ENCODE measurements at regions not wholly inside any gene's neighbourhood (a gene's known extent, or its start where the extent isn't known, plus 50 kb on each side); places are given as distances from the start of the nearest gene placed in this dataset.
A peak's percentile ranks its signal among the peaks of the same experiment; 100 is the strongest.

- no peaks in the 10 kb centered on the region for H3K36me3 ChIP-seq (ENCODE audit: control insufficient read depth, insufficient read depth, low read length)
- H3K27me3 ChIP-seq (ENCODE audit: control insufficient read depth, insufficient read depth, low read length): no peaks in the 10 kb centered on the region
- H3K4me3 ChIP-seq (ENCODE audit: low read length): no peak overlapping the region
- WGBS (ENCODE audit: insufficient coverage, insufficient read length): no CpG with 5 or more reads among the region's 4 CpGs
- H3K9me3 ChIP-seq (ENCODE audit: control insufficient read depth, insufficient read depth, low read length): no peaks in the 10 kb centered on the region
- peaks cover 1% of the 10 kb centered on the region; the same call in 1 of the 2 replicates for H3K4me1 ChIP-seq (ENCODE audit: control insufficient read depth, insufficient read depth, low read length)
- no peak for DNase-seq (ENCODE audit: low read depth, low spot score)
- no peak overlapping the region for H3K27ac ChIP-seq (ENCODE audit: low read length)
Measured at GRCh38 chr6:21828704-21829103, 235.2 kb downstream of the SOX4 start.

- no CpG with 5 or more reads among the region's 3 CpGs for WGBS (ENCODE audit: insufficient coverage, insufficient read length)
- H3K9me3 ChIP-seq (ENCODE audit: control insufficient read depth, insufficient read depth, low read length): no peaks in the 10 kb centered on the region
- H3K27ac ChIP-seq (ENCODE audit: low read length): no peak overlapping the region
- no peak for DNase-seq (ENCODE audit: low read depth, low spot score)
- no peaks in the 10 kb centered on the region for H3K36me3 ChIP-seq (ENCODE audit: control insufficient read depth, insufficient read depth, low read length)
- H3K4me3 ChIP-seq (ENCODE audit: low read length): no peak overlapping the region
- no peaks in the 10 kb centered on the region for H3K27me3 ChIP-seq (ENCODE audit: control insufficient read depth, insufficient read depth, low read length)
- H3K4me1 ChIP-seq (ENCODE audit: control insufficient read depth, insufficient read depth, low read length): peaks cover 1% of the 10 kb centered on the region; the same call in 1 of the 2 replicates
Measured at GRCh38 chr6:21829126-21829525, 235.6 kb downstream of the SOX4 start.

GRCh38 chr6:21831521-21832291 lies 238.2 kb downstream of the SOX4 start:
- no CpG with 5 or more reads among the region's 8 CpGs for WGBS (ENCODE audit: insufficient coverage, insufficient read length)
- no peaks in the 10 kb centered on the region for H3K36me3 ChIP-seq (ENCODE audit: control insufficient read depth, insufficient read depth, low read length)
- H3K27ac ChIP-seq (ENCODE audit: low read length): no peak overlapping the region
- no peak for DNase-seq (ENCODE audit: low read depth, low spot score)
- no peaks in the 10 kb centered on the region for H3K9me3 ChIP-seq (ENCODE audit: control insufficient read depth, insufficient read depth, low read length)
- H3K4me3 ChIP-seq (ENCODE audit: low read length): no peak overlapping the region
- H3K27me3 ChIP-seq (ENCODE audit: control insufficient read depth, insufficient read depth, low read length): no peaks in the 10 kb centered on the region
- peaks cover 1% of the 10 kb centered on the region; the same call in 1 of the 2 replicates for H3K4me1 ChIP-seq (ENCODE audit: control insufficient read depth, insufficient read depth, low read length)

GRCh38 chr6:21836277-21836676 lies 242.7 kb downstream of the SOX4 start:
- Histone ChIP-seq H3K4me3 (ENCODE audit: low read length) (no peak overlapping the region), H3K27ac (ENCODE audit: low read length) (no peak overlapping the region), H3K27me3 (ENCODE audit: control insufficient read depth, insufficient read depth, low read length) (no peaks in the 10 kb centered on the region), H3K36me3 (ENCODE audit: control insufficient read depth, insufficient read depth, low read length) (no peaks in the 10 kb centered on the region), H3K9me3 (ENCODE audit: control insufficient read depth, insufficient read depth, low read length) (no peaks in the 10 kb centered on the region), H3K4me1 (ENCODE audit: control insufficient read depth, insufficient read depth, low read length) (peaks cover 4% of the 10 kb centered on the region; the same call in 1 of the 2 replicates)
- WGBS (ENCODE audit: insufficient coverage, insufficient read length): no CpG with 5 or more reads among the region's 7 CpGs
- DNase-seq (ENCODE audit: low read depth, low spot score): no peak

GRCh38 chr6:21836772-21837425 lies 243.3 kb downstream of the SOX4 start:
- peak overlapping the region; percentile 77 for H3K27ac ChIP-seq (ENCODE audit: low read length)
- H3K4me3 ChIP-seq (ENCODE audit: low read length): no peak overlapping the region
- no peak for DNase-seq (ENCODE audit: low read depth, low spot score)
- H3K27me3 ChIP-seq (ENCODE audit: control insufficient read depth, insufficient read depth, low read length): no peaks in the 10 kb centered on the region
- no CpG with 5 or more reads among the region's 6 CpGs for WGBS (ENCODE audit: insufficient coverage, insufficient read length)
- no peaks in the 10 kb centered on the region for H3K36me3 ChIP-seq (ENCODE audit: control insufficient read depth, insufficient read depth, low read length)
- H3K9me3 ChIP-seq (ENCODE audit: control insufficient read depth, insufficient read depth, low read length): no peaks in the 10 kb centered on the region
- peaks cover 4% of the 10 kb centered on the region; the same call in 1 of the 2 replicates for H3K4me1 ChIP-seq (ENCODE audit: control insufficient read depth, insufficient read depth, low read length)

- Histone ChIP-seq H3K9me3 (ENCODE audit: control insufficient read depth, insufficient read depth, low read length) (no peaks in the 10 kb centered on the region), H3K27me3 (ENCODE audit: control insufficient read depth, insufficient read depth, low read length) (no peaks in the 10 kb centered on the region), H3K27ac (ENCODE audit: low read length) (no peak overlapping the region), H3K36me3 (ENCODE audit: control insufficient read depth, insufficient read depth, low read length) (no peaks in the 10 kb centered on the region), H3K4me3 (ENCODE audit: low read length) (no peak overlapping the region), H3K4me1 (ENCODE audit: control insufficient read depth, insufficient read depth, low read length) (peaks cover 6% of the 10 kb centered on the region)
- no CpG with 5 or more reads among the region's 2 CpGs for WGBS (ENCODE audit: insufficient coverage, insufficient read length)
- DNase-seq (ENCODE audit: low read depth, low spot score): no peak
Measured at GRCh38 chr6:21840428-21840827, 246.9 kb downstream of the SOX4 start.

- H3K27ac ChIP-seq (ENCODE audit: low read length): no peak overlapping the region
- no peaks in the 10 kb centered on the region for H3K36me3 ChIP-seq (ENCODE audit: control insufficient read depth, insufficient read depth, low read length)
- H3K4me3 ChIP-seq (ENCODE audit: low read length): no peak overlapping the region
- H3K9me3 ChIP-seq (ENCODE audit: control insufficient read depth, insufficient read depth, low read length): no peaks in the 10 kb centered on the region
- no peak for DNase-seq (ENCODE audit: low read depth, low spot score)
- H3K27me3 ChIP-seq (ENCODE audit: control insufficient read depth, insufficient read depth, low read length): no peaks in the 10 kb centered on the region
- no CpG with 5 or more reads among the region's 1 CpG for WGBS (ENCODE audit: insufficient coverage, insufficient read length)
- H3K4me1 ChIP-seq (ENCODE audit: control insufficient read depth, insufficient read depth, low read length): peaks cover 2% of the 10 kb centered on the region; the same call in 1 of the 2 replicates
Measured at GRCh38 chr6:21842875-21843645, 249.5 kb downstream of the SOX4 start.

- Histone ChIP-seq H3K4me3 (ENCODE audit: low read length) (no peak overlapping the region), H3K9me3 (ENCODE audit: control insufficient read depth, insufficient read depth, low read length) (no peaks in the 10 kb centered on the region), H3K36me3 (ENCODE audit: control insufficient read depth, insufficient read depth, low read length) (no peaks in the 10 kb centered on the region), H3K27me3 (ENCODE audit: control insufficient read depth, insufficient read depth, low read length) (no peaks in the 10 kb centered on the region), H3K27ac (ENCODE audit: low read length) (no peak overlapping the region), H3K4me1 (ENCODE audit: control insufficient read depth, insufficient read depth, low read length) (peaks cover 2% of the 10 kb centered on the region; the same call in 1 of the 2 replicates)
- no CpG with 5 or more reads among the region's 10 CpGs for WGBS (ENCODE audit: insufficient coverage, insufficient read length)
- no peak for DNase-seq (ENCODE audit: low read depth, low spot score)
Measured at GRCh38 chr6:21844120-21844917, 250.8 kb downstream of the SOX4 start.

- no peak overlapping the region for H3K27ac ChIP-seq (ENCODE audit: low read length)
- peaks cover 2% of the 10 kb centered on the region; the same call in 1 of the 2 replicates for H3K4me1 ChIP-seq (ENCODE audit: control insufficient read depth, insufficient read depth, low read length)
Measured at GRCh38 chr6:21845018-21845417, 251.5 kb downstream of the SOX4 start.

More at GRCh38 chr6:21845018-21845417, 251.5 kb downstream of the SOX4 start:
- no peaks in the 10 kb centered on the region for H3K9me3 ChIP-seq (ENCODE audit: control insufficient read depth, insufficient read depth, low read length)
- no peak overlapping the region for H3K4me3 ChIP-seq (ENCODE audit: low read length)
- no CpG with 5 or more reads among the region's 3 CpGs for WGBS (ENCODE audit: insufficient coverage, insufficient read length)
- DNase-seq (ENCODE audit: low read depth, low spot score): no peak
- H3K27me3 ChIP-seq (ENCODE audit: control insufficient read depth, insufficient read depth, low read length): no peaks in the 10 kb centered on the region
- H3K36me3 ChIP-seq (ENCODE audit: control insufficient read depth, insufficient read depth, low read length): no peaks in the 10 kb centered on the region
